GM12878 (cell line): ENCODE measurements at regions not wholly inside any gene's neighbourhood (a gene's known extent, or its start where the extent isn't known, plus 50 kb on each side); places are given as distances from the start of the nearest gene placed in this dataset.

Experiments used
- ATAC-seq: fragments of 200-7000 bp; cut with Tn5 transposase; 3 replicates; pipeline ENCODE4 v1.9.1; 2020; ENCODE audit warnings: mild to moderate bottlenecking, moderate library complexity
- BruUV-seq: library from RNA; stranded (reverse); fragments of 400-500 nt; replicated peaks from 2 replicates; lab custom pipeline; 2021; lab: Mats Ljungman, UMichigan
- CTCF ChIA-PET: fragments of 300-600 bp; sonication (Branson Sonifier 250); formaldehyde crosslinking; extraction: SDS; loops from one replicate; lab custom pipeline; 2021; ENCODE audit warnings: inconsistent platforms; lab: Yijun Ruan, JAX
- POLR2A ChIA-PET: fragments of 350-600 bp; formaldehyde crosslinking; extraction: SDS; loops from one replicate; lab custom pipeline; 2021; ENCODE audit warnings: inconsistent platforms; lab: Charles Lee
- RAD21 ChIA-PET: fragments of 300-600 bp; sonication (Branson Sonifier 250); formaldehyde crosslinking; loops from one replicate; lab custom pipeline; 2023; ENCODE audit warnings: antibody characterized with exemption; ENCODE audit not compliant: unreplicated experiment; lab: Charles Lee
- SMC1A ChIA-PET: fragments of 300-600 bp; sonication (Branson Sonifier 250); formaldehyde crosslinking; loops from one replicate; lab custom pipeline; 2023; ENCODE audit not compliant: unreplicated experiment, uncharacterized antibody; lab: Charles Lee
- DNase-seq: peaks from one replicate; pipeline ENCODE4 v3.0.0-alpha.2; 2011; ENCODE audit warnings: low read depth, low spot score
- FAIRE-seq: peaks from 3 replicates; lab custom pipeline; 2011; peaks lifted over from hg19 to GRCh38; lab: Jason Lieb, UNC
- H2AFZ ChIP-seq: 2 replicates; pipeline ENCODE4 v1.6.0; 2011; ENCODE audit warnings: low read depth, low read length, control low read depth; ENCODE audit not compliant: control insufficient read depth
- H3K27ac ChIP-seq: 2 replicates; pipeline ENCODE4 v1.5.1; 2011; ENCODE audit warnings: control low read depth; ENCODE audit not compliant: control insufficient read depth, insufficient read depth
- H3K27me3 ChIP-seq, 2 experiments: replicated peaks in 1 of 2; 2 replicates each; pipeline versions ENCODE4 v1.6.0 to v1.6.1; 2011; ENCODE audit warnings: low read length in 1 of 2; ENCODE audit not compliant: control insufficient read depth in 2 of 2, insufficient read depth in 2 of 2
- H3K36me3 ChIP-seq, 2 experiments: 2 replicates each; pipeline ENCODE4 v1.5.1; 2011; ENCODE audit warnings: low read length in 1 of 2; ENCODE audit not compliant: control insufficient read depth in 2 of 2, insufficient read depth in 2 of 2
- H3K4me1 ChIP-seq: 2 replicates; pipeline ENCODE4 v1.6.1; 2011; ENCODE audit warnings: mild to moderate bottlenecking, low read length, moderate library complexity, mixed read lengths; ENCODE audit not compliant: control insufficient read depth, insufficient read depth
- H3K4me2 ChIP-seq: 2 replicates; pipeline ENCODE4 v1.6.0; 2011; ENCODE audit warnings: control low read depth; ENCODE audit not compliant: control insufficient read depth, insufficient read depth
- H3K4me3 ChIP-seq: fragments of 200-600 bp; sonication (generic); 2 replicates; pipeline ENCODE4 v1.5.1; 2016
- H3K79me2 ChIP-seq: 2 replicates; pipeline ENCODE4 v1.6.0; 2011; ENCODE audit warnings: low read length; ENCODE audit not compliant: control insufficient read depth, insufficient read depth
- H3K9ac ChIP-seq: 2 replicates; pipeline ENCODE4 v1.8.0; 2011; ENCODE audit warnings: low read length, control low read depth, mixed read lengths; ENCODE audit not compliant: control insufficient read depth, insufficient read depth
- H3K9me3 ChIP-seq: replicated peaks from 3 replicates; pipeline ENCODE4 v1.5.1; 2011; ENCODE audit warnings: mild to moderate bottlenecking, low read length; ENCODE audit not compliant: control insufficient read depth, insufficient read depth
- H4K20me1 ChIP-seq: 2 replicates; pipeline ENCODE4 v1.6.0; 2011; ENCODE audit not compliant: control insufficient read depth, insufficient read depth
- ATF7 ChIP-seq: fragments of 450-650 bp; IDR thresholded peaks from 2 replicates; pipeline ENCODE4 v1.6.1; 2016; ENCODE audit warnings: low read depth, mild to moderate bottlenecking
- EGR1 ChIP-seq, 2 experiments: IDR thresholded peaks; 1 replicate in 1 of 2; 2 replicates in 1 of 2; pipeline ENCODE4 v1.6.1; 2011 to 2012; ENCODE audit warnings: low read depth in 2 of 2, low read length in 2 of 2, borderline replicate concordance in 1 of 2, mild to moderate bottlenecking in 1 of 2, moderate library complexity in 1 of 2
- EP300 ChIP-seq, 2 experiments: fragments of 150-350 bp in 1 of 2; IDR thresholded peaks; 2 replicates each; pipeline ENCODE4 v1.6.1; 2011 to 2012; ENCODE audit warnings: low read depth in 2 of 2, low read length in 2 of 2, borderline replicate concordance in 1 of 2, improper control_type of control experiment in 1 of 2, inconsistent platforms in 1 of 2; ENCODE audit not compliant: control insufficient read depth in 1 of 2
- ETV6 ChIP-seq, 2 experiments: fragments of 450-650 bp in 1 of 2; IDR thresholded peaks in 1 of 2; conservative IDR thresholded peaks in 1 of 2; 2 replicates each; pipeline ENCODE4 v1.6.1; 2014; ENCODE audit warnings: antibody characterized with exemption in 1 of 2, borderline replicate concordance in 1 of 2, low read depth in 1 of 2, mild to moderate bottlenecking in 1 of 2, moderate library complexity in 1 of 2
- GATAD2B ChIP-seq: fragments of 450-650 bp; conservative IDR thresholded peaks from 2 replicates; pipeline ENCODE4 v1.6.1; 2017; ENCODE audit warnings: low read depth, mild to moderate bottlenecking, moderate library complexity
- HCFC1 ChIP-seq: fragments of 150-350 bp; IDR thresholded peaks from 2 replicates; pipeline ENCODE4 v1.6.1; 2014; ENCODE audit warnings: low read length
- JUNB ChIP-seq: IDR thresholded peaks from 2 replicates; pipeline ENCODE4 v1.6.1; 2016; ENCODE audit warnings: antibody characterized with exemption, mild to moderate bottlenecking
- JUND ChIP-seq: IDR thresholded peaks from 2 replicates; pipeline ENCODE4 v1.6.1; 2012; ENCODE audit warnings: low read depth, mild to moderate bottlenecking, low read length, improper control_type of control experiment, moderate library complexity
- SREBF1 ChIP-seq: IDR thresholded peaks from 2 replicates; pipeline ENCODE4 v1.6.1; 2012; ENCODE audit warnings: mild to moderate bottlenecking, low read length
- SREBF2 ChIP-seq: IDR thresholded peaks from 2 replicates; pipeline ENCODE4 v1.6.1; 2012; ENCODE audit warnings: mild to moderate bottlenecking, low read length
- ZNF217 ChIP-seq: fragments of 450-650 bp; IDR thresholded peaks from 2 replicates; pipeline ENCODE4 v1.6.1; 2017; ENCODE audit warnings: antibody characterized with exemption, mild to moderate bottlenecking
- ZSCAN29 ChIP-seq: fragments of 450-650 bp; IDR thresholded peaks from 2 replicates; pipeline ENCODE4 v1.6.1; 2017; ENCODE audit warnings: mild to moderate bottlenecking, moderate library complexity
- WGBS: methylation state at CpG from one replicate; pipeline ENCODE4 v1.1.6; 2016; ENCODE audit warnings: low lambda C conversion rate; ENCODE audit not compliant: insufficient replicate concordance, insufficient coverage; ENCODE audit errors: missing lambda C conversion rate; 5-methylcytosine and 5-hydroxymethylcytosine counted together
- in situ Hi-C: fragments of 300-500 bp; cut with MboI; formaldehyde crosslinking; loops from 9 replicates; pipeline ENCODE4 v1.14.3; 2018; ENCODE audit warnings: mixed read lengths
- intact Hi-C: fragments of 100-400 bp; cut with micrococcal nuclease; formaldehyde crosslinking; loops from one replicate; pipeline ENCODE4 v1.14.2; 2022; ENCODE audit not compliant: unreplicated experiment
- TF ChIP-seq, protein P1 (sequence below): fragments of 450-650 bp; IDR thresholded peaks from 2 replicates; pipeline ENCODE4 v1.6.1; 2017; ENCODE audit warnings: mild to moderate bottlenecking, low read depth, inconsistent platforms; ENCODE audit not compliant: poor library complexity, severe bottlenecking
- TF ChIP-seq, protein P2 (sequence below): fragments of 450-650 bp; formaldehyde crosslinking; IDR thresholded peaks from 2 replicates; pipeline ENCODE4 v1.5.0; 2022; ENCODE audit warnings: mild to moderate bottlenecking, missing genetic modification characterization
- TF ChIP-seq, protein P3 (sequence below): fragments of 450-650 bp; IDR thresholded peaks from 2 replicates; pipeline ENCODE4 v1.6.1; 2014; ENCODE audit warnings: mild to moderate bottlenecking
- TF ChIP-seq, protein P4 (sequence below), 3 experiments: IDR thresholded peaks in 2 of 3; conservative IDR thresholded peaks in 1 of 3; 2 replicates each; pipeline ENCODE4 v1.5.1; 2011; ENCODE audit warnings: low read depth in 3 of 3, low read length in 3 of 3, mild to moderate bottlenecking in 3 of 3, control low read depth in 2 of 3, moderate library complexity in 2 of 3, inconsistent platforms in 1 of 3, mixed read lengths in 1 of 3; ENCODE audit not compliant: control insufficient read depth in 2 of 3, insufficient read depth in 1 of 3; ENCODE audit errors: extremely low read depth in 1 of 3

DNA sequence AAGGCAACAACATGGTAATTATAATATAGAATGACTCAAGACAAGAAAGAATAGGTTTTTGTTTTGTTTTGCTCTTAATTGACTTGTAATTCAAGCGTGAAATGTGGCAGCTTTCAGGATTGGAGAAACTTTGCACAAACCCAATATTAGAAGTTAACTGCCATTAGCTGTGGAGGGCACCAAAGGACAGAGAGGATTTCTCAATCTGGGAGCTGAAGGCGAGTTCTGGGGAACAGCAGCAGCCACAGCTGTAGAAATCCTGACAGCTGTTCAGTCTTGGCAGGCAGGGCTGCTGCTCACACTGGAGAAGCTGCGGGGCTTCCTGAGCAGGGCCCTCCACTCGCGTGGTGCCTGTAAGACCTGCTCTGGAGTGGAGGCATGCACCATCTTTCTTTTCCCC is 182.2 kb upstream of the IL12A start:
- no peaks in the 10 kb centered on the region for H3K4me1 ChIP-seq
- ChIA-PET SMC1A (interaction anchor here (1.2 to 7.3 kb wide), 3 partner anchors 11 to 484 kb away, joined by 3 to 41 read pairs (median 10); no protein-coding TSS in a partner anchor), RAD21 (interaction anchor here (0.8 to 2.2 kb wide), 6 partner anchors 66 to 961 kb away, joined by 3 to 8 read pairs (median 6); no protein-coding TSS in a partner anchor), POLR2A (no interaction called here), CTCF (interaction anchor here (0.6 to 6.7 kb wide), 13 partner anchors 11 to 889 kb away, joined by 3 to 52 read pairs (median 5); no protein-coding TSS in a partner anchor)
- FAIRE-seq (no peak), ATAC-seq (no peak), DNase-seq (no peak)
- H2AFZ ChIP-seq = no peak overlapping the region
- H3K9me3 ChIP-seq = no peaks in the 10 kb centered on the region
- WGBS = 41% methylated on average over 5 of the region's 5 CpGs
- intact Hi-C loops = no loop called here
- H3K79me2 ChIP-seq = no peaks in the 10 kb centered on the region
- H3K4me2 ChIP-seq = no peak overlapping the region
- no peaks in the 10 kb centered on the region for H3K36me3 ChIP-seq
- peaks cover 0 to 1% of the 10 kb centered on the region in 2 experiments; a peak in 2 of 4 replicates for H3K27me3 ChIP-seq
- in situ Hi-C loops = loop anchor here (5.0 kb wide), 1 partner anchor 534 kb away; no protein-coding TSS in a partner anchor
- no peaks in the 10 kb centered on the region for H4K20me1 ChIP-seq
- H3K9ac ChIP-seq = no peak overlapping the region
- no TSS peak for BruUV-seq
- no peak overlapping the region for H3K4me3 ChIP-seq
- H3K27ac ChIP-seq = no peak overlapping the region
- no peak for TF ChIP-seq ATF7
- TF ChIP-seq EP300 (IDR thresholded peaks at IDR 0.05; ENCODE audit: borderline replicate concordance in 1 of 2, control insufficient read depth in 1 of 2, low read depth in 2 of 2, low read length in 2 of 2) = no peak
- no peak for TF ChIP-seq HCFC1
- no peak for TF ChIP-seq SREBF2
- TF ChIP-seq, protein P1, sequence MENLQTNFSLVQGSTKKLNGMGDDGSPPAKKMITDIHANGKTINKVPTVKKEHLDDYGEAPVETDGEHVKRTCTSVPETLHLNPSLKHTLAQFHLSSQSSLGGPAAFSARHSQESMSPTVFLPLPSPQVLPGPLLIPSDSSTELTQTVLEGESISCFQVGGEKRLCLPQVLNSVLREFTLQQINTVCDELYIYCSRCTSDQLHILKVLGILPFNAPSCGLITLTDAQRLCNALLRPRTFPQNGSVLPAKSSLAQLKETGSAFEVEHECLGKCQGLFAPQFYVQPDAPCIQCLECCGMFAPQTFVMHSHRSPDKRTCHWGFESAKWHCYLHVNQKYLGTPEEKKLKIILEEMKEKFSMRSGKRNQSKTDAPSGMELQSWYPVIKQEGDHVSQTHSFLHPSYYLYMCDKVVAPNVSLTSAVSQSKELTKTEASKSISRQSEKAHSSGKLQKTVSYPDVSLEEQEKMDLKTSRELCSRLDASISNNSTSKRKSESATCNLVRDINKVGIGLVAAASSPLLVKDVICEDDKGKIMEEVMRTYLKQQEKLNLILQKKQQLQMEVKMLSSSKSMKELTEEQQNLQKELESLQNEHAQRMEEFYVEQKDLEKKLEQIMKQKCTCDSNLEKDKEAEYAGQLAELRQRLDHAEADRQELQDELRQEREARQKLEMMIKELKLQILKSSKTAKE = no peak
- TF ChIP-seq, protein P2, sequence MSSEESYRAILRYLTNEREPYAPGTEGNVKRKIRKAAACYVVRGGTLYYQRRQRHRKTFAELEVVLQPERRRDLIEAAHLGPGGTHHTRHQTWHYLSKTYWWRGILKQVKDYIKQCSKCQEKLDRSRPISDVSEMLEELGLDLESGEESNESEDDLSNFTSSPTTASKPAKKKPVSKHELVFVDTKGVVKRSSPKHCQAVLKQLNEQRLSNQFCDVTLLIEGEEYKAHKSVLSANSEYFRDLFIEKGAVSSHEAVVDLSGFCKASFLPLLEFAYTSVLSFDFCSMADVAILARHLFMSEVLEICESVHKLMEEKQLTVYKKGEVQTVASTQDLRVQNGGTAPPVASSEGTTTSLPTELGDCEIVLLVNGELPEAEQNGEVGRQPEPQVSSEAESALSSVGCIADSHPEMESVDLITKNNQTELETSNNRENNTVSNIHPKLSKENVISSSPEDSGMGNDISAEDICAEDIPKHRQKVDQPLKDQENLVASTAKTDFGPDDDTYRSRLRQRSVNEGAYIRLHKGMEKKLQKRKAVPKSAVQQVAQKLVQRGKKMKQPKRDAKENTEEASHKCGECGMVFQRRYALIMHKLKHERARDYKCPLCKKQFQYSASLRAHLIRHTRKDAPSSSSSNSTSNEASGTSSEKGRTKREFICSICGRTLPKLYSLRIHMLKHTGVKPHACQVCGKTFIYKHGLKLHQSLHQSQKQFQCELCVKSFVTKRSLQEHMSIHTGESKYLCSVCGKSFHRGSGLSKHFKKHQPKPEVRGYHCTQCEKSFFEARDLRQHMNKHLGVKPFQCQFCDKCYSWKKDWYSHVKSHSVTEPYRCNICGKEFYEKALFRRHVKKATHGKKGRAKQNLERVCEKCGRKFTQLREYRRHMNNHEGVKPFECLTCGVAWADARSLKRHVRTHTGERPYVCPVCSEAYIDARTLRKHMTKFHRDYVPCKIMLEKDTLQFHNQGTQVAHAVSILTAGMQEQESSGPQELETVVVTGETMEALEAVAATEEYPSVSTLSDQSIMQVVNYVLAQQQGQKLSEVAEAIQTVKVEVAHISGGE (CRISPR knock-in tag) = no peak
- no peak for TF ChIP-seq ZNF217
- no peak for TF ChIP-seq EGR1 (IDR thresholded peaks at IDR 0.05; ENCODE audit: borderline replicate concordance in 1 of 2, low read depth in 2 of 2, low read length in 2 of 2)
- TF ChIP-seq JUNB = no peak
- TF ChIP-seq GATAD2B = no peak
- TF ChIP-seq, protein P3, sequence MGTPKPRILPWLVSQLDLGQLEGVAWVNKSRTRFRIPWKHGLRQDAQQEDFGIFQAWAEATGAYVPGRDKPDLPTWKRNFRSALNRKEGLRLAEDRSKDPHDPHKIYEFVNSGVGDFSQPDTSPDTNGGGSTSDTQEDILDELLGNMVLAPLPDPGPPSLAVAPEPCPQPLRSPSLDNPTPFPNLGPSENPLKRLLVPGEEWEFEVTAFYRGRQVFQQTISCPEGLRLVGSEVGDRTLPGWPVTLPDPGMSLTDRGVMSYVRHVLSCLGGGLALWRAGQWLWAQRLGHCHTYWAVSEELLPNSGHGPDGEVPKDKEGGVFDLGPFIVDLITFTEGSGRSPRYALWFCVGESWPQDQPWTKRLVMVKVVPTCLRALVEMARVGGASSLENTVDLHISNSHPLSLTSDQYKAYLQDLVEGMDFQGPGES = no peak
- TF ChIP-seq SREBF1 = no peak
- no peak for TF ChIP-seq JUND
- TF ChIP-seq, protein P4, sequence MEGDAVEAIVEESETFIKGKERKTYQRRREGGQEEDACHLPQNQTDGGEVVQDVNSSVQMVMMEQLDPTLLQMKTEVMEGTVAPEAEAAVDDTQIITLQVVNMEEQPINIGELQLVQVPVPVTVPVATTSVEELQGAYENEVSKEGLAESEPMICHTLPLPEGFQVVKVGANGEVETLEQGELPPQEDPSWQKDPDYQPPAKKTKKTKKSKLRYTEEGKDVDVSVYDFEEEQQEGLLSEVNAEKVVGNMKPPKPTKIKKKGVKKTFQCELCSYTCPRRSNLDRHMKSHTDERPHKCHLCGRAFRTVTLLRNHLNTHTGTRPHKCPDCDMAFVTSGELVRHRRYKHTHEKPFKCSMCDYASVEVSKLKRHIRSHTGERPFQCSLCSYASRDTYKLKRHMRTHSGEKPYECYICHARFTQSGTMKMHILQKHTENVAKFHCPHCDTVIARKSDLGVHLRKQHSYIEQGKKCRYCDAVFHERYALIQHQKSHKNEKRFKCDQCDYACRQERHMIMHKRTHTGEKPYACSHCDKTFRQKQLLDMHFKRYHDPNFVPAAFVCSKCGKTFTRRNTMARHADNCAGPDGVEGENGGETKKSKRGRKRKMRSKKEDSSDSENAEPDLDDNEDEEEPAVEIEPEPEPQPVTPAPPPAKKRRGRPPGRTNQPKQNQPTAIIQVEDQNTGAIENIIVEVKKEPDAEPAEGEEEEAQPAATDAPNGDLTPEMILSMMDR (IDR thresholded peaks at IDR 0.05 in 2 of 3, conservative IDR thresholded peaks at IDR 0.05 in 1 of 3; ENCODE audit: control insufficient read depth in 2 of 3, extremely low read depth in 1 of 3, insufficient read depth in 1 of 3, low read depth in 3 of 3, low read length in 3 of 3) = no peak
- TF ChIP-seq ZSCAN29 = no peak
- TF ChIP-seq ETV6 (conservative IDR thresholded peaks at IDR 0.05 in 1 of 2, IDR thresholded peaks at IDR 0.05 in 1 of 2; ENCODE audit: borderline replicate concordance in 1 of 2, low read depth in 1 of 2) = no peak
